Heart left ventricle (tissue), 16 donors: ENCODE measurements at regions not wholly inside any gene's neighbourhood (a gene's known extent, or its start where the extent isn't known, plus 50 kb on each side); places are given as distances from the start of the nearest gene placed in this dataset.

ENCODE experiments used
- ATAC-seq, 4 donors: fragments of 200-7000 bp; cut with Tn5 transposase; one replicate each; pipeline ENCODE4 v1.9.1; 2020 to 2022; ENCODE audit warnings: moderate library complexity in 4 of 4, mild to moderate bottlenecking in 3 of 4, moderate number of reproducible peaks in 1 of 4
- DNase-seq, 5 donors: peaks; one replicate each; pipeline ENCODE4 v3.0.0-alpha.2; 2020
- H3K27ac ChIP-seq, 12 donors: fragments of 200-600 bp; sonication (generic) in 4 of 12; one replicate each; pipeline versions ENCODE4 v1.5.0 to v1.8.0; 2016 to 2022; ENCODE audit warnings: mild to moderate bottlenecking in 2 of 12
- H3K27me3 ChIP-seq, 9 donors: fragments of 200-600 bp; sonication (generic) in 2 of 9; one replicate each; pipeline versions ENCODE4 v1.5.1 to v1.8.0; 2016 to 2022; ENCODE audit warnings: mild to moderate bottlenecking in 3 of 9
- H3K36me3 ChIP-seq, 9 donors: fragments of 200-600 bp; sonication (generic) in 2 of 9; one replicate each; pipeline versions ENCODE4 v1.5.0 to v1.8.0; 2018 to 2022; ENCODE audit warnings: mild to moderate bottlenecking in 2 of 9
- H3K4me1 ChIP-seq, 12 donors: fragments of 200-600 bp; sonication (generic) in 4 of 12; one replicate each; pipeline versions ENCODE4 v1.5.0 to v1.8.0; 2016 to 2022; ENCODE audit warnings: mild to moderate bottlenecking in 3 of 12
- H3K4me3 ChIP-seq, 12 donors: fragments of 200-600 bp; sonication (generic) in 4 of 12; one replicate each; pipeline versions ENCODE4 v1.5.0 to v1.8.0; 2017 to 2022; ENCODE audit warnings: mild to moderate bottlenecking in 9 of 12, moderate library complexity in 4 of 12
- H3K9me3 ChIP-seq, 12 donors: fragments of 200-600 bp; sonication (generic) in 4 of 12; one replicate each; pipeline versions ENCODE4 v1.5.0 to v1.8.0; 2016 to 2022; ENCODE audit warnings: mild to moderate bottlenecking in 1 of 12
- POLR2A ChIP-seq, 2 donors: fragments of 450-650 bp; IDR thresholded peaks; one replicate each; pipeline ENCODE4 v1.6.1; 2017; ENCODE audit warnings: antibody characterized with exemption in 2 of 2, mild to moderate bottlenecking in 2 of 2, moderate library complexity in 2 of 2
- WGBS, 4 donors: extraction: QIAGEN DNeasy Blood & Tissue Kit in 2 of 4; methylation state at CpG; one replicate each; pipeline versions ENCODE4 v1.1.5 to v1.1.7; 2013 to 2018; 5-methylcytosine and 5-hydroxymethylcytosine counted together
- intact Hi-C, 10 donors: fragments of 100-400 bp; cut with DNase I; formaldehyde crosslinking; loops; one replicate each; pipeline versions ENCODE4 v1.11.1 to v1.14.2; 2022
- TF ChIP-seq, protein P1 (sequence below), 12 donors: fragments of 200-600 bp; sonication (generic) in 4 of 12; IDR thresholded peaks; one replicate each; pipeline versions ENCODE4 v1.5.0 to v1.8.0; 2018 to 2022; ENCODE audit warnings: antibody characterized with exemption in 12 of 12, mild to moderate bottlenecking in 5 of 12
- donor health status: ischemic (EF 13 %, LVEDD 7.1; RV severe dilation, severe dysfunction).
- donor health status: healthy with polysubstance abuse.
- donor health status: DM: no; HTN: yes; CAD: no.
- donor health status: DM: no; HTN: no; CAD: no.
- donor health status: ischemic (EF 25% LVEDD 6.9; RV normal size, moderate dysfunction).
- donor health status: ischemic (EF 25% LVEDD 5.7; RV mildly dilated, moderate dysfunction).
- donor health status: healthy.
- donor health status: DM: yes; HTN: yes; CAD: no.
- donor health status: ischemic (EF 35%, LVEDD 5.7; RV mildly dilated, moderate dysfunction).
- donor health status: nonischemic (EF 11% LVEDD 7.7; RV severe dilation, severe dysfunction).
- donor health status: DM: yes; HTN: yes; CAD: no.
- donor health status: PGD.
- donor health status: ischemic (EF 29% LVEDD 5.4; RV normal size, mild dysfunction).
- donor health status: nonischemic (EF 23%, LVEDD 6.1; RV moderate dilation, normal function).

DNA sequence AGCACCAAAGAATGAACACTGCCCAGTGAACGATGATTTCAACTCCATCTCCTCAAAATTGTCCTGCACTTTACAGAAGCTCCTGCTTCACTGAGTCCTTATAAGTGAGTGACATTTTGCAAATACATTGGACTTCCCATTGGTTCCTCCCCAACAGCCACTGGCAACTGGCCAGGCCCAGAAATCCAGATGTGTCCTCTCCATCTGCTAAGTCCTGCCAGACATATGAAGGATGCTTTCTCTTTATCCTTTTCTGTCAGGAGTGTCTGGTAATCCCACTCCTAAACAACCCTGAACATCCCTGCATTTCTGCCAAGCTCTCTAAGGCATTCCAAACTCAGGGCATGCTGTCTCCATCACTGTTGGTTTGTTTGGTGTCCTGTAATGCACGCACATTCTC is 271.8 kb downstream of the RRAGC start:
- Histone ChIP-seq H3K4me3 (no peak overlapping the region), H3K9me3 (peaks cover 0 to 16% (median 4%) of the 10 kb centered on the region in 12 donors), H3K27me3 (peaks cover 0 to 11% (median 0%) of the 10 kb centered on the region in 9 donors), H3K36me3 (no peaks in the 10 kb centered on the region), H3K4me1 (peaks cover 0 to 5% (median 0%) of the 10 kb centered on the region in 12 donors), H3K27ac (no peak overlapping the region)
- peak in 3 of 5 donors; percentile 36 to 58 (median 37) for DNase-seq
- WGBS, 4 donors = 74 to 85% (median 79%) methylated on average over 2 of the region's 2 CpGs
- intact Hi-C loops = loop anchor here in 7 of 10 donors (5.0 to 10.0 kb wide), 5 partner anchors 535 to 563 kb away; partner anchors contain the start of gene POU3F1 (in 3 of the 7)
- ATAC-seq = no peak
- no peak for TF ChIP-seq POLR2A (IDR thresholded peaks at IDR 0.05)
- TF ChIP-seq, protein P1, sequence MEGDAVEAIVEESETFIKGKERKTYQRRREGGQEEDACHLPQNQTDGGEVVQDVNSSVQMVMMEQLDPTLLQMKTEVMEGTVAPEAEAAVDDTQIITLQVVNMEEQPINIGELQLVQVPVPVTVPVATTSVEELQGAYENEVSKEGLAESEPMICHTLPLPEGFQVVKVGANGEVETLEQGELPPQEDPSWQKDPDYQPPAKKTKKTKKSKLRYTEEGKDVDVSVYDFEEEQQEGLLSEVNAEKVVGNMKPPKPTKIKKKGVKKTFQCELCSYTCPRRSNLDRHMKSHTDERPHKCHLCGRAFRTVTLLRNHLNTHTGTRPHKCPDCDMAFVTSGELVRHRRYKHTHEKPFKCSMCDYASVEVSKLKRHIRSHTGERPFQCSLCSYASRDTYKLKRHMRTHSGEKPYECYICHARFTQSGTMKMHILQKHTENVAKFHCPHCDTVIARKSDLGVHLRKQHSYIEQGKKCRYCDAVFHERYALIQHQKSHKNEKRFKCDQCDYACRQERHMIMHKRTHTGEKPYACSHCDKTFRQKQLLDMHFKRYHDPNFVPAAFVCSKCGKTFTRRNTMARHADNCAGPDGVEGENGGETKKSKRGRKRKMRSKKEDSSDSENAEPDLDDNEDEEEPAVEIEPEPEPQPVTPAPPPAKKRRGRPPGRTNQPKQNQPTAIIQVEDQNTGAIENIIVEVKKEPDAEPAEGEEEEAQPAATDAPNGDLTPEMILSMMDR (IDR thresholded peaks at IDR 0.05) = no peak

DNA sequence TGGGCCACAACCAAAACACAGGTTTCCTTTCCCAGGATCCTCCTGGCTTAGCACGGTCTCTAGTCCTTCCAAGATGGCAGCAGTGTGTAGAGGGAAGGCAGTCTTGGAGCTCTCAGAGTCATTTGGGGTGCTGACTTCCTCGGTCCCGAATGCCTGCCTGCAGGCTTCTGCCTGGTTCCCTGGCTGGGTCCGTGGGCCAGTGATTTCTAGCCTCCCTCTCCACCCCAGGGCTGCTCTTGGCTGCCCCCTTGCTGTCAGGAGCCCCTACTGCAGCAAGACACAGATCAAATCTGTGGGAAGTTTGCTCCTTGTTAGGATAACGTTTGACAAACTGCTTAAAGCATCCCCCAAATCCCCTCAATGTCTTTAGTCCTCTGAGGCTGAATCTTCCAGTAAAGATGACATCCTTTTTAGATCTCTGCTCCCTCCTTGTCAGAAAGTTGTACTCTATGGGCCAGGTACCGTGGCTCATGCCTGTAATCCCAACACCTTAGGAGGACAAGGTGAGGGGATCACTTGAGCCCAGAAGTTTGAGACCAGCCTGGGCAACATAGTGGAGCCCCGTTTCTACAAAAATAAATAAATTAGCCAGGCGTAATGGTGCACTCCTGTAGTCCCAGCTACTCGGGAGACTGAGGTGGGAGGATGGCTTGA is 272.5 kb downstream of the RRAGC start:
- intact Hi-C loops = loop anchor here in 7 of 10 donors (5.0 to 10.0 kb wide), 5 partner anchors 535 to 562 kb away; partner anchors contain the start of gene POU3F1 (in 3 of the 7)
- no peak overlapping the region for H3K4me3 ChIP-seq
- peak in 2 of 5 donors; percentile 34 to 71 for DNase-seq

GRCh38 chr1:38585971-38586370 is 273.6 kb downstream of the RRAGC start:
- peaks cover 0 to 11% (median 0%) of the 10 kb centered on the region in 9 donors for H3K27me3 ChIP-seq
- intact Hi-C loops = loop anchor here in 7 of 10 donors (5.0 to 10.0 kb wide), 5 partner anchors 534 to 561 kb away; partner anchors contain the start of gene POU3F1 (in 3 of the 7)
- 52 to 65% (median 57%) methylated on average over 4 of the region's 4 CpGs for WGBS, 4 donors
- DNase-seq = no peak
- H3K4me3 ChIP-seq = no peak overlapping the region
- H3K36me3 ChIP-seq = no peaks in the 10 kb centered on the region
- H3K27ac ChIP-seq = no peak overlapping the region
- H3K4me1 ChIP-seq = peaks cover 0 to 5% (median 0%) of the 10 kb centered on the region in 12 donors
- no peaks in the 10 kb centered on the region for H3K9me3 ChIP-seq
- ATAC-seq = no peak
- TF ChIP-seq, protein P1 (IDR thresholded peaks at IDR 0.05) = no peak
- TF ChIP-seq POLR2A (IDR thresholded peaks at IDR 0.05) = no peak

More for the DNA sequence above, 272.5 kb downstream of the RRAGC start:
- Histone ChIP-seq H3K4me1 (peaks cover 0 to 5% (median 0%) of the 10 kb centered on the region in 12 donors), H3K27ac (no peak overlapping the region), H3K36me3 (no peaks in the 10 kb centered on the region), H3K9me3 (peaks cover 0 to 11% (median 4%) of the 10 kb centered on the region in 12 donors), H3K27me3 (peaks cover 0 to 11% (median 0%) of the 10 kb centered on the region in 9 donors)
- no peak for TF ChIP-seq POLR2A (IDR thresholded peaks at IDR 0.05)
- TF ChIP-seq, protein P1 (IDR thresholded peaks at IDR 0.05) = peak; percentile 62 to 87 (median 71)
- WGBS, 4 donors = 37 to 45% (median 38%) methylated on average over 8 to 9 of the region's 9 CpGs
- ATAC-seq = peak; percentile 26 to 74 (median 58)

GRCh38 chr1:38585460-38585859 is 274.1 kb downstream of the RRAGC start:
- ATAC-seq (no peak), DNase-seq (no peak)
- Histone ChIP-seq H3K27ac (no peak overlapping the region), H3K36me3 (no peaks in the 10 kb centered on the region), H3K9me3 (no peaks in the 10 kb centered on the region), H3K4me1 (peaks cover 0 to 5% (median 0%) of the 10 kb centered on the region in 12 donors), H3K27me3 (peaks cover 0 to 11% (median 0%) of the 10 kb centered on the region in 9 donors), H3K4me3 (no peak overlapping the region)
- TF ChIP-seq POLR2A (IDR thresholded peaks at IDR 0.05) = no peak
- TF ChIP-seq, protein P1 (IDR thresholded peaks at IDR 0.05) = no peak
- 76 to 78% (median 77%) methylated on average over 3 of the region's 3 CpGs for WGBS, 4 donors
- intact Hi-C loops = loop anchor here in 7 of 10 donors (5.0 to 10.0 kb wide), 5 partner anchors 533 to 561 kb away; partner anchors contain the start of gene POU3F1 (in 3 of the 7)
